Ishikawa (cell line): ENCODE measurements at regions not wholly inside any gene's neighbourhood (a gene's known extent, or its start where the extent isn't known, plus 50 kb on each side); places are given as distances from the start of the nearest gene placed in this dataset.

ENCODE experiments used
- CEBPB ChIP-seq: IDR thresholded peaks from 2 replicates; pipeline ENCODE4 v1.6.1; 2012
- EP300 ChIP-seq: IDR thresholded peaks from 2 replicates; pipeline ENCODE4 v1.6.1; 2012; ENCODE audit warnings: borderline replicate concordance
- MAX ChIP-seq: IDR thresholded peaks from 2 replicates; pipeline ENCODE4 v1.6.1; 2012
- TAF1 ChIP-seq: IDR thresholded peaks from 2 replicates; pipeline ENCODE4 v1.6.1; 2012; ENCODE audit warnings: low read depth, mild to moderate bottlenecking
- YY1 ChIP-seq: IDR thresholded peaks from 2 replicates; pipeline ENCODE4 v1.6.1; 2012; ENCODE audit warnings: low read depth

GRCh38 chr2:225319872-225320271 lies 79.6 kb upstream of the NYAP2 start:
- TF ChIP-seq EP300: no peak
- TF ChIP-seq CEBPB: no peak
- no peak for TF ChIP-seq TAF1
- no peak for TF ChIP-seq YY1
- TF ChIP-seq MAX: no peak
